Nephron progenitor cell (in vitro differentiated cells): ENCODE measurements at regions not wholly inside any gene's neighbourhood (a gene's known extent, or its start where the extent isn't known, plus 50 kb on each side); places are given as distances from the start of the nearest gene placed in this dataset.

Experiments
- DNase-seq: peaks from one replicate; pipeline ENCODE4 v3.0.0; 2021
- H3K27ac Mint-ChIP-seq: 2 replicates; pipeline ENCODE4 v1.8.0; 2021; ENCODE audit warnings: mild to moderate bottlenecking, moderate library complexity, mixed read lengths
- H3K27me3 Mint-ChIP-seq: 2 replicates; pipeline ENCODE4 v1.8.0; 2021; ENCODE audit warnings: mild to moderate bottlenecking, low read depth, mixed read lengths; ENCODE audit not compliant: poor library complexity
- H3K36me3 Mint-ChIP-seq: 2 replicates; pipeline ENCODE4 v1.8.0; 2021; ENCODE audit warnings: low read depth, mixed read lengths
- H3K4me1 Mint-ChIP-seq: 2 replicates; pipeline ENCODE4 v1.8.0; 2021; ENCODE audit warnings: mixed read lengths
- H3K4me3 Mint-ChIP-seq: 2 replicates; pipeline ENCODE4 v1.8.0; 2021; ENCODE audit warnings: mild to moderate bottlenecking, moderate library complexity, mixed read lengths
- H3K9me3 Mint-ChIP-seq: 2 replicates; pipeline ENCODE4 v1.8.0; 2021; ENCODE audit warnings: mild to moderate bottlenecking, moderate library complexity, mixed read lengths
- TF ChIP-seq, protein P1 (sequence below): fragments of 200-600 bp; sonication (generic); IDR thresholded peaks from 2 replicates; pipeline ENCODE4 v1.5.0; 2021; ENCODE audit warnings: antibody characterized with exemption

DNA sequence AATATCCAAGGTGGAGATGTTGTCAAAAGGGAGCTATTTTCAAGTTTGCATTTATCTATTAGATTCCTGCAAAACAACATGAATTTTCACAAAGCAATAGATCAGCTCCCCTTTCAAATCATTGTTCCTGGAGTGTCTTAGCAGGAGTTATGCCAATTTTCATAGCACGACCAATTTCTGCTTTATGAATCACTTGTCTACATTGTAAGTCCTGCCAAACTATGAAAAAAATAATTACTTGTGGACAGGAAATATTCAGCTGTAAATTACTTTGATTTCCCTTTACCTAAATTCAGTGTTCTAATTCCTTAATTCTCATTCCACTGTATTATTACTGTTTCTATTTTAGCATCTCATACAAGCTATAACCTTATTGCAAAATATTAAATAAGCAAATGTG, 1289.6 kb downstream of the NSUN3 start:
- TF ChIP-seq, protein P1, sequence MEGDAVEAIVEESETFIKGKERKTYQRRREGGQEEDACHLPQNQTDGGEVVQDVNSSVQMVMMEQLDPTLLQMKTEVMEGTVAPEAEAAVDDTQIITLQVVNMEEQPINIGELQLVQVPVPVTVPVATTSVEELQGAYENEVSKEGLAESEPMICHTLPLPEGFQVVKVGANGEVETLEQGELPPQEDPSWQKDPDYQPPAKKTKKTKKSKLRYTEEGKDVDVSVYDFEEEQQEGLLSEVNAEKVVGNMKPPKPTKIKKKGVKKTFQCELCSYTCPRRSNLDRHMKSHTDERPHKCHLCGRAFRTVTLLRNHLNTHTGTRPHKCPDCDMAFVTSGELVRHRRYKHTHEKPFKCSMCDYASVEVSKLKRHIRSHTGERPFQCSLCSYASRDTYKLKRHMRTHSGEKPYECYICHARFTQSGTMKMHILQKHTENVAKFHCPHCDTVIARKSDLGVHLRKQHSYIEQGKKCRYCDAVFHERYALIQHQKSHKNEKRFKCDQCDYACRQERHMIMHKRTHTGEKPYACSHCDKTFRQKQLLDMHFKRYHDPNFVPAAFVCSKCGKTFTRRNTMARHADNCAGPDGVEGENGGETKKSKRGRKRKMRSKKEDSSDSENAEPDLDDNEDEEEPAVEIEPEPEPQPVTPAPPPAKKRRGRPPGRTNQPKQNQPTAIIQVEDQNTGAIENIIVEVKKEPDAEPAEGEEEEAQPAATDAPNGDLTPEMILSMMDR: no peak
- Mint-ChIP-seq H3K36me3 (no peaks in the 10 kb centered on the region), H3K9me3 (no peaks in the 10 kb centered on the region), H3K4me1 (peaks cover 21% of the 10 kb centered on the region), H3K4me3 (no peak overlapping the region), H3K27ac (no peak overlapping the region), H3K27me3 (peaks cover 2% of the 10 kb centered on the region)
- DNase-seq: no peak

GRCh38 chr3:95354489-95354888, 1291.6 kb downstream of the NSUN3 start:
- TF ChIP-seq, protein P1: no peak
- Mint-ChIP-seq H3K27me3 (peaks cover 2% of the 10 kb centered on the region), H3K36me3 (no peaks in the 10 kb centered on the region), H3K27ac (no peak overlapping the region), H3K9me3 (no peaks in the 10 kb centered on the region), H3K4me1 (peaks cover 11% of the 10 kb centered on the region), H3K4me3 (no peak overlapping the region)
- DNase-seq: no peak

GRCh38 chr3:95356764-95357501, 1294.1 kb downstream of the NSUN3 start:
- Mint-ChIP-seq H3K27me3 (no peaks in the 10 kb centered on the region), H3K36me3 (no peaks in the 10 kb centered on the region), H3K27ac (peak overlapping the region; percentile 83), H3K4me1 (peaks cover 11% of the 10 kb centered on the region), H3K9me3 (no peaks in the 10 kb centered on the region), H3K4me3 (no peak overlapping the region)
- no peak for DNase-seq
- TF ChIP-seq, protein P1: no peak

DNA sequence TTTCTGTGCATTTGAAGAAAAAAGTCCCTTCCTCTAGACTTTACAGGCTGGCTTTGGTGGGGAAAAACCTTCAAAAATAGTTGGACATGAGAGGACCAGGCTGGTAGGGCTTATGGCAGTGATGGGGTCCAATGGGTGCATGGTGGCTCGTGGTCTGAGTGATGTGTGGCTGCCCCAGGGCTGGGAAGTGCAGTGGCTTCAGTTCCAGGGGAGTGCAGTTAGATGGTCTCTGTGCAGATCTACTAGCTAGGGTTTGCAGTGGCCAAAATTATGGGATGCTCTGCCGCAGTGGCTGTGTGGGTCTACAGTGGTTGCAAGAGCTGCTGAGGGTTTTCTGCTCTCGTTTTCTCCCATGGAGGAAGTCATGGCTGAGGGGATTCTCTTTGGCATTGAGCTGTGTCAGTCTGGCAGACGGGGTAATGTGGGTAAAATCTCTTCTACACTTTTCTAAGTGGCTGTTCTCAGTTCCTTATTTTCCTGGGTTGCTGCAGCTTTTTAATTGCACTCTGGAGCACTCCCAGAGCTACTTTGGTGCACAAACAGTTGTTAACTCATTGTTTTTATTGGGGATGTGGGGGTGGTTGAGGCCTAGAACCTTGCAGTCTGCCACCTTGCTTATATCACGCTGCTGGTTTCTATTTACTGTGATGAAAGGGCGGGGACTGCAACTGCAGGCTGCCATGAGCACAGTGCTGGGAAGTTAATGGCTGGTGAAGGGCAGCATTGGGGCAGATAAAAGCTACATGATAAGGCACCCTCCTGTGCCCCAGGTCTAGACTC, 1324.6 kb downstream of the NSUN3 start:
- TF ChIP-seq, protein P1: no peak
- peaks cover 11% of the 10 kb centered on the region for H3K4me1 Mint-ChIP-seq
- H3K27ac Mint-ChIP-seq: peak overlapping the region; percentile 62
- peaks cover 2% of the 10 kb centered on the region for H3K27me3 Mint-ChIP-seq
- no peak overlapping the region for H3K4me3 Mint-ChIP-seq
- DNase-seq: no peak
- no peaks in the 10 kb centered on the region for H3K9me3 Mint-ChIP-seq
- H3K36me3 Mint-ChIP-seq: no peaks in the 10 kb centered on the region

- Mint-ChIP-seq H3K27me3 (peaks cover 2% of the 10 kb centered on the region), H3K4me3 (no peak overlapping the region), H3K36me3 (no peaks in the 10 kb centered on the region), H3K27ac (no peak overlapping the region), H3K9me3 (no peaks in the 10 kb centered on the region), H3K4me1 (peaks cover 11% of the 10 kb centered on the region)
- TF ChIP-seq, protein P1: no peak
- DNase-seq: no peak
Measured at GRCh38 chr3:95389725-95390313, 1327.0 kb downstream of the NSUN3 start.
